Thyroid gland (tissue), 4 donors: ENCODE measurements at regions not wholly inside any gene's neighbourhood (a gene's known extent, or its start where the extent isn't known, plus 50 kb on each side); places are given as distances from the start of the nearest gene placed in this dataset.

Experiments used
- CTCF ChIP-seq, 6 experiments: fragments of 200-600 bp in 3 of 6; fragments of 450-650 bp in 3 of 6; sonication (generic) in 3 of 6; IDR thresholded peaks; one replicate each; pipeline ENCODE4 v1.5.1; 2016 to 2019; ENCODE audit warnings: antibody characterized with exemption in 6 of 6, mild to moderate bottlenecking in 2 of 6, inconsistent platforms in 1 of 6, moderate library complexity in 1 of 6
- POLR2A ChIP-seq, 2 donors: fragments of 450-650 bp; IDR thresholded peaks; one replicate each; pipeline ENCODE4 v1.6.1; 2017; ENCODE audit warnings: antibody characterized with exemption in 2 of 2, mild to moderate bottlenecking in 2 of 2, moderate library complexity in 1 of 2

- TF ChIP-seq CTCF (IDR thresholded peaks at IDR 0.05) = no peak
- no peak for TF ChIP-seq POLR2A (IDR thresholded peaks at IDR 0.05)
Observed at GRCh38 chr16:55930036-55930435, 54.9 kb upstream of the CES5A start.
